ENCODE measurements at regions not wholly inside any gene's neighbourhood (a gene's known extent, or its start where the extent isn't known, plus 50 kb on each side); places are given as distances from the start of the nearest gene placed in this dataset.

- Histone ChIP-seq H4K91ac (replicated peaks; ENCODE audit: insufficient read length, low read length) (no peak overlapping the region), H3K14ac (ENCODE audit: insufficient read length) (no peak overlapping the region), H4K20me1 (replicated peaks in 1 of 2; ENCODE audit: control insufficient read depth in 1 of 2, insufficient read depth in 2 of 2, low read length in 2 of 2) (no peaks in the 10 kb centered on the region), H3K79me1 (ENCODE audit: low read depth, low read length) (no peaks in the 10 kb centered on the region), H3K4ac (replicated peaks; ENCODE audit: insufficient read length, low read depth, low read length) (no peak overlapping the region), H2BK5ac (ENCODE audit: low read depth, low read length) (no peak overlapping the region), H2AK5ac (ENCODE audit: low read depth, low read length) (no peak overlapping the region), H3K9me3 (ENCODE audit: insufficient read depth in 2 of 2, low read depth in 1 of 2, low read length in 1 of 2) (no peaks in the 10 kb centered on the region), H2AFZ (ENCODE audit: low read length) (peak overlapping the region; percentile 81; the same call in 1 of the 2 replicates), H3K4me3 (ENCODE audit: extremely low read depth in 1 of 4, insufficient read depth in 2 of 4, low read depth in 3 of 4, low read length in 4 of 4) (no peak overlapping the region), H3K27ac (ENCODE audit: low read depth, low read length) (no peak overlapping the region), H3K56ac (replicated peaks; ENCODE audit: insufficient read length, low read depth, low read length) (no peak overlapping the region), H4K5ac (ENCODE audit: insufficient read length, low read depth, low read length) (no peak overlapping the region), H3K36me3 (ENCODE audit: control insufficient read depth in 2 of 4, insufficient read depth in 4 of 4, low read length in 3 of 4) (no peaks in the 10 kb centered on the region), H2BK20ac (ENCODE audit: low read length) (no peak overlapping the region), H2BK12ac (ENCODE audit: low read depth, low read length) (no peak overlapping the region), H3K23me2 (ENCODE audit: low read depth, low read length) (no peaks in the 10 kb centered on the region), H2BK120ac (replicated peaks; ENCODE audit: low read depth, low read length) (no peak overlapping the region), H3K27me3 (replicated peaks in 1 of 4; ENCODE audit: control insufficient read depth in 3 of 4, extremely low read depth in 1 of 4, insufficient read depth in 3 of 4, low read length in 3 of 4) (no peaks in the 10 kb centered on the region), H3K18ac (ENCODE audit: extremely low read depth, low read length) (no peak overlapping the region), H3K4me1 (replicated peaks in 1 of 4; ENCODE audit: control insufficient read depth in 3 of 4, insufficient read depth in 4 of 4, low read length in 3 of 4) (no peaks in the 10 kb centered on the region), H3K79me2 (ENCODE audit: control insufficient read depth in 1 of 2, insufficient read depth in 2 of 2, low read length in 2 of 2) (no peaks in the 10 kb centered on the region), H3K9ac (replicated peaks in 1 of 4; ENCODE audit: extremely low read depth in 1 of 4, low read depth in 3 of 4, low read length in 3 of 4) (no peak overlapping the region), H3K23ac (ENCODE audit: insufficient read length) (no peak overlapping the region), H2BK15ac (ENCODE audit: low read length) (no peak overlapping the region), H3K4me2 (ENCODE audit: insufficient read depth in 1 of 2, low read depth in 2 of 2, low read length in 2 of 2) (no peak overlapping the region), H4K8ac (ENCODE audit: extremely low read depth, insufficient read depth, low read length) (no peak overlapping the region)
- TF ChIP-seq BCL11A (IDR thresholded peaks at IDR 0.05; ENCODE audit: low read depth in 2 of 2, low read length in 2 of 2) (no peak), RAD21 (IDR thresholded peaks at IDR 0.05 in 1 of 2, conservative IDR thresholded peaks at IDR 0.05 in 1 of 2; ENCODE audit: low read depth in 2 of 2, low read length in 2 of 2) (peak; percentile 30 to 33; a peak in 3 of 4 replicates), KDM5A (IDR thresholded peaks at IDR 0.05; ENCODE audit: low read length) (no peak)
- TF ChIP-seq, protein P1, sequence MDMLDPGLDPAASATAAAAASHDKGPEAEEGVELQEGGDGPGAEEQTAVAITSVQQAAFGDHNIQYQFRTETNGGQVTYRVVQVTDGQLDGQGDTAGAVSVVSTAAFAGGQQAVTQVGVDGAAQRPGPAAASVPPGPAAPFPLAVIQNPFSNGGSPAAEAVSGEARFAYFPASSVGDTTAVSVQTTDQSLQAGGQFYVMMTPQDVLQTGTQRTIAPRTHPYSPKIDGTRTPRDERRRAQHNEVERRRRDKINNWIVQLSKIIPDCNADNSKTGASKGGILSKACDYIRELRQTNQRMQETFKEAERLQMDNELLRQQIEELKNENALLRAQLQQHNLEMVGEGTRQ (IDR thresholded peaks at IDR 0.05; ENCODE audit: low read length), result no peak
- WGBS, 2 experiments (ENCODE audit: extremely low coverage in 1 of 2, insufficient coverage in 1 of 2, insufficient read length in 1 of 2, insufficient replicate concordance in 2 of 2, low coverage in 1 of 2, low lambda C conversion rate in 2 of 2, missing lambda C conversion rate in 1 of 2), result 89% methylated on average over 3 of the region's 3 CpGs; no CpG with 5 or more reads in 1 of the 2 experiments
- CTCF ChIA-PET (ENCODE audit: partially characterized antibody), result interaction anchor here (1.0 kb wide), 1 partner anchor 9 kb away, joined by 4 read pairs; no protein-coding TSS in a partner anchor
- POLR2A ChIA-PET (ENCODE audit: partially characterized antibody), result no interaction called here
- DNase-seq (ENCODE audit: low read depth in 1 of 2, low spot score in 2 of 2) (no peak), FAIRE-seq (no peak)
Observed at GRCh38 chr2:56784046-56784445, 600.3 kb downstream of the CCDC85A start.

All from H1 (cell line).